Stimulated activated effector memory CD8-positive, alpha-beta T cell treated with anti-CD3 and anti-CD28 coated beads, Interleukin-12 subunit alpha, Interleukin-12 subunit beta, amount 100 ng/mL, for 72 hours (primary cell): ENCODE measurements at regions not wholly inside any gene's neighbourhood (a gene's known extent, or its start where the extent isn't known, plus 50 kb on each side); places are given as distances from the start of the nearest gene placed in this dataset.

Experiments used
- ATAC-seq: fragments of 150-1000 bp; cut with Tn5 transposase; 2 replicates; pipeline ENCODE4 v1.10.0; 2021
- DNase-seq, 2 donors: peaks; one replicate each; pipeline ENCODE4 v3.0.0; 2021 to 2022; ENCODE audit warnings: low spot score in 2 of 2
- H3K27ac Mint-ChIP-seq: one replicate; pipeline ENCODE4 v1.8.0; 2022; ENCODE audit warnings: mild to moderate bottlenecking, mixed read lengths
- H3K36me3 Mint-ChIP-seq: one replicate; pipeline ENCODE4 v1.8.0; 2022; ENCODE audit warnings: mild to moderate bottlenecking, mixed read lengths
- H3K4me1 Mint-ChIP-seq: one replicate; pipeline ENCODE4 v1.8.0; 2022; ENCODE audit warnings: mixed read lengths
- H3K4me3 Mint-ChIP-seq: one replicate; pipeline ENCODE4 v1.8.0; 2022; ENCODE audit warnings: mild to moderate bottlenecking, mixed read lengths
- H3K9me3 Mint-ChIP-seq: one replicate; pipeline ENCODE4 v1.8.0; 2022; ENCODE audit warnings: mixed read lengths

DNA sequence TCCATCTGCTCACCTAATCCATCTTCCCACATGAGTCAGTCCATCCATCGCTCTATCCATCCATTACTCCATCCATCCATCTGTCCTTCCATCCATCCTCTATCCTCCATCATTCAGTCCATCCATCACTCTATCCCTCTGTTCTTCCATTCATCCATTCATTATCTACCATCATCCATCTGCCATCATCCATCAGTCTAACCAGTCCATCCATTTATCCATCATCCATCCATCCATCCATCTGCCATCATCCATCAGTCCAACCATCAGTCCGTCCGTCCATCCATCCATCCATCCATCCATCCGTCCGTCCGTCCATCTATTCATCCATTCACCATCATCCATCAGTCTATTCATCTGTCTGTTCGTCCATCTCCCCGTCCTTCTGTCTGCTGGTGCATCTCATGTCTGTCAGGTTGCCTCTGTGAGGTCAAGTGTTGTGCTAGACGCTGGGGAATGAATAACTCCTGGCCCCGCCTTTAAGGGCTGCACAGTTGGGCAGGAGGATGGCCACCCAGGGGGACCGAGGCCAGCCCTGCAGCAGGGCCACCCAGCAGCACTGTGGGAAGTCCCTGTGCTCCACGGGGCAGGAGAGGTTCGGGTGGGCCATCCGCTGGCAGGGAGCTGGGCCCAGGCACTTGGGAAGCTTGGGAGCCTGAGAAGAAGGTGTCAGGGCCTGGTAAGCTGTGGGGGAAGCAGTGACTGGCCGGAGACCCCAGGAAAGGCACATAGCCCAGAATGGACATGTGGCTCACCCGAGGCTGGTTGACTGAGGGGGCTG is 137.1 kb downstream of the CTTN start:
- Mint-ChIP-seq H3K4me1 (no peaks in the 10 kb centered on the region), H3K9me3 (peaks cover 3% of the 10 kb centered on the region), H3K27ac (no peak overlapping the region), H3K4me3 (no peak overlapping the region), H3K36me3 (no peaks in the 10 kb centered on the region)
- ATAC-seq (no peak), DNase-seq (no peak)

- no peak overlapping the region for H3K27ac Mint-ChIP-seq
- H3K9me3 Mint-ChIP-seq: peaks cover 3% of the 10 kb centered on the region
- ATAC-seq (no peak), DNase-seq (no peak)
- H3K4me3 Mint-ChIP-seq: no peak overlapping the region
- H3K4me1 Mint-ChIP-seq: no peaks in the 10 kb centered on the region
- no peaks in the 10 kb centered on the region for H3K36me3 Mint-ChIP-seq
Measured at GRCh38 chr11:70536051-70536877, 137.9 kb downstream of the CTTN start.

DNA sequence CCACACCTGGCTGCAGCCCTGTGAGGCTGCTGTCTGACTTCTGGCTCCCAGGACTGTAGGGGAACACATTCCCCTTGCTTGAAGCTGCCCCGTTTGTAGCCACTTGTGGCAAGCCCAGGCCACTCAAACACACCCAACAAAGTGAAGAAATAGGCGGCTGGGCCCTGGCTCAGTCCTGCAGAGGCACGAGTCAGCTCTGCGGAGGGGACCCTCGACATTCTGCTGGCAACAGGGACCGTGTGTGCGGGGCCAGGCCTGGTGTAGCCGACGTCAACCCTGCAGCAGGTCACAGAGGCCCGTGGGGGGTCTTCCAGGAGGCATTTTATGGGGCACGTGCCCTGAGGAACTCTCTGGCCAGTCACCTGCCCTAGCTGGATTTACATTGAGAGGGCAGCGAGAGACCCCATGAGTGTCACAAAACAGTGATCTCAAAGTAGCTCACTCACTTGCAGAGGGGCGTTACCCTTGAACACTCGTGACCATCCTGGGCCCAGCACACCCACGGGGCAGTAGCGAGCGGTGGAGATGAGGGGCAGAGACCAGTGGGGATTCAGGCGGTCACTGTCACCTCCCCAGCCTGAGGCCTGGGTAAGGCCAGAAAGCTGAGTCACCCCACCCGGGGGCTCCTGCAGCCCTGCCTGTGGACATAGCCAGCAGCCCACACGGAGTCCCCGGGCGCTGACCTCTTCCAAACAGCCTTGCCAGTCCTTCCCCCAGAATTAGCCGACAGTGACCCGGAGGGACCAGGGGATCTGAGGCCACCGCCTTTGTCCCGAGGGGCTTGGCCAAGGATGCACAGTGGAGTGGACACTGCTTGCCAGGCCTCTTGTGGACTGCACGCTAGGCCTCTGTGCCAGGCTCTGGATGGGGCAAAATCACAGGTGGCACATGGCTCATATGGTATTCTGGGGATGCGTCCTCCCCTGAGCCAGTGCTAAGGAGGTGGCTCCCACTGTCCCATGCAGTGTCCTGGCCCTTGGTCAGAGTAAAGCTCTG is 139.5 kb downstream of the CTTN start:
- no peaks in the 10 kb centered on the region for H3K36me3 Mint-ChIP-seq
- peaks cover 3% of the 10 kb centered on the region for H3K9me3 Mint-ChIP-seq
- no peaks in the 10 kb centered on the region for H3K4me1 Mint-ChIP-seq
- ATAC-seq (no peak), DNase-seq (no peak)
- H3K27ac Mint-ChIP-seq: no peak overlapping the region
- H3K4me3 Mint-ChIP-seq: no peak overlapping the region

DNA sequence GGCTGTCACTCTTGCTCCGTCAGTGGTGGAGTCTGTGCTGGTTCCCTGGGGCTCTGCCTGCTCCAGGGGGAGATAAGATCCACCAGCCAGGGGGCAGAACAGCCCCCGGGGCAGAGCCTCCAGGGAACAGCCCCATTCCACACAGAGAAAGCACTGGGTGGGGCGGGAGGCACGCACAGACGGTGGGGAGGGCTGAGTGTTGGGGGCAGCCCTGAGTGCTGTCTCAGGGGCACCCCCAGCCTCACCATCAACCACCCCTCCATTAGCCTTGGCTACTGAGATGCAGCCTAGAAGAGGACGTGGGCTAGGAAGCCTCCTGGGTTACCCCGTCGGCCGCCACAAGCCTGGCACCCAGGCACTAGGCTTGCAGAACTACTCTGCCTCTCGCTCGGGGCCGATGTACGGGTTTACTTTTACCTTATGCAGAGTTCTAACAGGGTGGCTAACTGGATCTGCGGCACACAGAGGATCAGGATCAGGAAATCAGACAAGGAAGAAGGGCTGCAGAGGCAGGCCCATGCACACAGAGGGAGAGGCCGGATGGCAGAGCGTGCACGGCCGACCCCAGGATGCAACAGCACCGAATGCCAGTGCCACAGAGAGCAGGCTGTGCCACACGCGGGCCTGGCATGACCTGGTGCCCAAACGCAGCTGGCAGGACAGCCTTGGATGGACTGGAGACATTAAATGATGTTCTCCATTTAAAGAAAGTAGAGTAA is 140.5 kb downstream of the CTTN start:
- no peak overlapping the region for H3K27ac Mint-ChIP-seq
- peaks cover 3% of the 10 kb centered on the region for H3K9me3 Mint-ChIP-seq
- no peak for DNase-seq
- H3K4me3 Mint-ChIP-seq: no peak overlapping the region
- no peak for ATAC-seq
- H3K4me1 Mint-ChIP-seq: no peaks in the 10 kb centered on the region
- H3K36me3 Mint-ChIP-seq: no peaks in the 10 kb centered on the region

DNA sequence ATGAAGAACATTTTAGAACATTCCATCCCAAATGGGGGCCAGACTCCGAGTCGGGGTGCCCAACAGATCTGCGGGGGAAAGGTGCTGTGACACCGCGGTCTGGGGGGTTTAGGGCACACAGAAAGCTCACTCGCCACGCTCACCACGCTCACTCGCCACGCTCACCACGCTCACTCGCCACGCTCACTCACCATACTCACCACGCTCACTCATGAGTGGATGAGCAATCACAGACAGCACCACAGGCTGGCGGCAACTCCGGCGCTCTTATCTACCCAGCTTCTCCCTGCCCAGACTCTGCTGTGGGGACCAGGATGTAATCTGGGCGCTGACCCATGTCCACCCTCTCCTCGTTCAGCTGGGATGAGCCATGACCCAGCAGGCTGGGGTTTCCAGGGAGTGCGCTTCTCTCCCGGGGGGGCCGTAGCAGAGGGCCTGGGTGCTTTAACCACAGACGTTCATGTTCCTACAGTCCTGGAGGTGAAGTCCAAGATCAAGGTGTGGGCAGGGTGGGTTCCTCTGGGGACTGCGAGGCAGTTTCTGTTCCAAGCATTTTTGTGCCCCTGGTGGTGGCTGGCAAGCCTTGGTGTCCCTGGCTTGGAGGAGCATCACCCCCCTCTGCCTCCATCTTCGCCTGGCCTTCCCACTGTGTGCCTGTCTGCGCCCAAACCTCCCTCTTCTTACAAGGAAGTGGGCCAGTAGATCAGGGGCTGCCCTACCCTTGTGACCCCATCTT is 141.2 kb downstream of the CTTN start:
- Mint-ChIP-seq H3K4me3 (no peak overlapping the region), H3K4me1 (no peaks in the 10 kb centered on the region), H3K9me3 (peaks cover 3% of the 10 kb centered on the region), H3K27ac (no peak overlapping the region), H3K36me3 (no peaks in the 10 kb centered on the region)
- DNase-seq (no peak), ATAC-seq (no peak)

DNA sequence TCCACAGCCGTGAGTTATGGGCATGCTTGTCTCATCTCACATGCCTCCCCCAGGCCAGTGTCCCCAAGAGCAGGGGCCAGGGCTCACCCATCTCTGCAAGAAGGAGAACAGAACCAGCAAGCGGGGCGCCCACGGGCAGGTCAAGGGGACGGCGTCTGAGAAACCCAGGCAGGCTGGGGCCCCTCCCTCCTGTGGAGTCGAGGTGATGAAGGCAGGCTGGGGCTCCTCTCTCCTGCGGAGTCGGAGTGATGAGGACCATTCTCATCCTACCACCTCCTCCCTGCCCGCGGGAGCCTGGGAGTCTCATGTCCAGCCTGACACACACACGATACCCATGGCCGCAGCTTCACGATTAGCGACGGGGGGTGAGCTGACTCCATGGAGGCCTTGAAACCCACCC is 141.9 kb downstream of the CTTN start:
- Mint-ChIP-seq H3K9me3 (peaks cover under 1% of the 10 kb centered on the region), H3K27ac (no peak overlapping the region), H3K4me3 (no peak overlapping the region), H3K36me3 (no peaks in the 10 kb centered on the region), H3K4me1 (no peaks in the 10 kb centered on the region)
- no peak for ATAC-seq
- DNase-seq: no peak

DNA sequence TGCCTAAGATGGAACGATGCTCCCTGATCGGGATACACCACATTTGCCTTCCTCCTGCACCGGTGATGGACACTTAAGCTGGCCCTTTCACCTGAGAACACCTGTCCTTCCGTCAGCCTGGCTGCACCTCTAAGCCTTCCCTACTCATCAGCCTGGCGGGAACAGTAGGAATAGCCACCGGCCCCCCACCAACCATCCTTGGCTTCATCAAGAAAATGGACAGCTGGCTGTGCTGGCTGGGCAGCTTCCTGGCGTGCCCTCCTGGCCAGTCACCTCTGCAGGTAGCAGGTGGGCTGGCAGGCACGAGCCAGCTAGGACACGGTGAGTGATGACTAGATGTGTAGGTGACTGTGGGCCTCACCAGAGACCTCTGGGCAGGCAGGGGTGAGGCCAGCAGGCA is 142.8 kb downstream of the CTTN start:
- DNase-seq (no peak), ATAC-seq (no peak)
- no peaks in the 10 kb centered on the region for H3K9me3 Mint-ChIP-seq
- no peaks in the 10 kb centered on the region for H3K36me3 Mint-ChIP-seq
- H3K4me1 Mint-ChIP-seq: no peaks in the 10 kb centered on the region
- H3K27ac Mint-ChIP-seq: no peak overlapping the region
- no peak overlapping the region for H3K4me3 Mint-ChIP-seq

DNA sequence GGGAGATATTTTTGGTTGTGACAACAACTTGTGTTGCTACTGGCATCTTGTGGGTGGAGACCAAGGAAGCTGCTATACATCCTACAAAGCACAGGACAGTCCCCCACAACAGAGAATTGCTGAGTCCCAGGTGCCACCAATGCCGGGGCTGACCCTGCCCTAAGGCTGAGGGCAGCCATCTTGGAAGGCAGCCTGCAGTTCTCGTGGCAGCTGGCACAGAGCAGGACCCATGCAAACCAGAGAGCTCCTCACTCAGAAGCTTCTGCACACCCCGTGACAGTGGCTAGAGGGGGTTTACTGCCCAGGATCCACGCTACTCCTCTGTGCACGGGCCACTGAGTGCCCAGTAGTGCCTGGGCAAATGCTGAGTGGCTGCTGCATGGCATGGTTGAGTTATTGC is 143.4 kb downstream of the CTTN start:
- DNase-seq (no peak), ATAC-seq (no peak)
- Mint-ChIP-seq H3K4me3 (no peak overlapping the region), H3K9me3 (no peaks in the 10 kb centered on the region), H3K36me3 (no peaks in the 10 kb centered on the region), H3K4me1 (no peaks in the 10 kb centered on the region), H3K27ac (no peak overlapping the region)

DNA sequence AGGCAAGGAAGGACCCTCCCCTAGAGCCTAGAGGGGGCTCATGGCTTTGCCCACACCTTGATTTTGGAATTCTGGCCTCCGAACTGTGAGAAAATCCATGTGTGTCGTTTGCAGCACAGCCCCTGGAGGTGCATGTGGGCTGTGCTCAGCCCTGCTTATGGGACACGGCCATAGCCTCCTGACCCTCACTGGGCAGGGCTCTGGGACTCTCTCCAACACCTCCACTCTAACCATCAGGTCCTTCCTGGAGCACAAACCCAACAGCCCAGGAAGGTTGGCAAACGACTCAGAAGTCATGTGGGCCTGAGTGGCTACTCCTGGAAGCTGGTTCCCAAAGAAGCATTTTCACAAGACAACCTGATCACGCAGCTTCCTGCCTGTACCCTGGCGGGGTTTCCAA is 144.1 kb downstream of the CTTN start:
- Mint-ChIP-seq H3K36me3 (no peaks in the 10 kb centered on the region), H3K4me3 (no peak overlapping the region), H3K4me1 (no peaks in the 10 kb centered on the region), H3K27ac (no peak overlapping the region), H3K9me3 (no peaks in the 10 kb centered on the region)
- ATAC-seq (no peak), DNase-seq (no peak)

DNA sequence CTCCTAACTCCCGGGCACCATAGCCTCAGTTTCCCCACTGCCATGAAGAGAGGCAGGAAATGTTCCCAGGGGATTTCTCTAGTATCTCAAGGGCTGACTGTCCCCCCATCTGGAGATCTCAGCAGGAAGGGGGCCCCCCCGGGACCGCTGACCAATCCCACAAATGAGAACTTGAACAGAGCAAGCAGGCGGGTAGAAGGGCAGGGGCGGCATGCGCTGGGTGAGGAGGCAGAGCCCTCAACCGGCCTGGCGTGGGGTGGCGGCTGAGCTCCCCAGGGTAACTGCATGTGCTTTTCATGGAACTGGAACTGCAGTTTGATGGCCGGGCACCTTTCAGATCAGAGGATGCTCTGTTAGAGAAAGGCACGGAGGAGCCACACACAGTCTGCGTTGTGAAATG is 144.5 kb downstream of the CTTN start:
- no peak overlapping the region for H3K4me3 Mint-ChIP-seq
- H3K27ac Mint-ChIP-seq: no peak overlapping the region
- no peaks in the 10 kb centered on the region for H3K4me1 Mint-ChIP-seq
- H3K9me3 Mint-ChIP-seq: no peaks in the 10 kb centered on the region
- no peak for ATAC-seq
- no peaks in the 10 kb centered on the region for H3K36me3 Mint-ChIP-seq
- no peak for DNase-seq

GRCh38 chr11:70543611-70544010 is 145.3 kb downstream of the CTTN start:
- Mint-ChIP-seq H3K4me3 (no peak overlapping the region), H3K9me3 (no peaks in the 10 kb centered on the region), H3K36me3 (no peaks in the 10 kb centered on the region), H3K4me1 (no peaks in the 10 kb centered on the region), H3K27ac (no peak overlapping the region)
- ATAC-seq: no peak
- no peak for DNase-seq

GRCh38 chr11:70544067-70544773 is 145.9 kb downstream of the CTTN start:
- no peak for DNase-seq
- Mint-ChIP-seq H3K9me3 (no peaks in the 10 kb centered on the region), H3K4me3 (no peak overlapping the region), H3K36me3 (no peaks in the 10 kb centered on the region), H3K4me1 (no peaks in the 10 kb centered on the region), H3K27ac (no peak overlapping the region)
- no peak for ATAC-seq

- Mint-ChIP-seq H3K4me3 (no peak overlapping the region), H3K9me3 (no peaks in the 10 kb centered on the region), H3K27ac (no peak overlapping the region), H3K4me1 (no peaks in the 10 kb centered on the region), H3K36me3 (no peaks in the 10 kb centered on the region)
- ATAC-seq (no peak), DNase-seq (no peak)
Measured at GRCh38 chr11:70544774-70545609, 146.7 kb downstream of the CTTN start.
